COLO668 (cell line): ENCODE measurements at regions not wholly inside any gene's neighbourhood (a gene's known extent, or its start where the extent isn't known, plus 50 kb on each side); places are given as distances from the start of the nearest gene placed in this dataset.
"Not testable (repeated sequence)": the region's sequence is repeated elsewhere in the genome, so short reads cannot be mapped to it uniquely, and the experiment has no call there.

ENCODE experiments used
- DNase-seq: peaks from one replicate; lab custom pipeline; 2025; ENCODE audit not compliant: unreplicated experiment; lab: John Stamatoyannopoulos, UW

DNA sequence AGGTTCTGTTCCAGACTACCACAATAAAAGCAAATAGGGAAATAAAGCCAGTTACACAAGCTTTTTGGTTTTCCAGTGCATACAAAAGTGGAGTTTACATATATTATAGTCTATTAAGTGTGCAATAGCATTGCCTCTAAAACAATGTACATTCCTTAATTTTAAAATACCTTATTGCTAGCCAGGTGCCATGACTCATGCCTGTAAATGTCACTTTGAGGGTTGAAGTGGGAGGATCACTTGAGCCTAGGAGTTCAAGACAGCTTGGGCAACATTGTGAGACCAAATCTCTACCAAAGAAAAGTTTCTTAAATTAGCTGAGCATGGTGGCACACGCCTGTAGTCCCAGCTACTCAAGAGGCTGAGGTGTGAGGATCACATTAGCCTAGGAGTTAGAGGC is 52.9 kb upstream of the IMP4 start:
- no peak for DNase-seq

DNA sequence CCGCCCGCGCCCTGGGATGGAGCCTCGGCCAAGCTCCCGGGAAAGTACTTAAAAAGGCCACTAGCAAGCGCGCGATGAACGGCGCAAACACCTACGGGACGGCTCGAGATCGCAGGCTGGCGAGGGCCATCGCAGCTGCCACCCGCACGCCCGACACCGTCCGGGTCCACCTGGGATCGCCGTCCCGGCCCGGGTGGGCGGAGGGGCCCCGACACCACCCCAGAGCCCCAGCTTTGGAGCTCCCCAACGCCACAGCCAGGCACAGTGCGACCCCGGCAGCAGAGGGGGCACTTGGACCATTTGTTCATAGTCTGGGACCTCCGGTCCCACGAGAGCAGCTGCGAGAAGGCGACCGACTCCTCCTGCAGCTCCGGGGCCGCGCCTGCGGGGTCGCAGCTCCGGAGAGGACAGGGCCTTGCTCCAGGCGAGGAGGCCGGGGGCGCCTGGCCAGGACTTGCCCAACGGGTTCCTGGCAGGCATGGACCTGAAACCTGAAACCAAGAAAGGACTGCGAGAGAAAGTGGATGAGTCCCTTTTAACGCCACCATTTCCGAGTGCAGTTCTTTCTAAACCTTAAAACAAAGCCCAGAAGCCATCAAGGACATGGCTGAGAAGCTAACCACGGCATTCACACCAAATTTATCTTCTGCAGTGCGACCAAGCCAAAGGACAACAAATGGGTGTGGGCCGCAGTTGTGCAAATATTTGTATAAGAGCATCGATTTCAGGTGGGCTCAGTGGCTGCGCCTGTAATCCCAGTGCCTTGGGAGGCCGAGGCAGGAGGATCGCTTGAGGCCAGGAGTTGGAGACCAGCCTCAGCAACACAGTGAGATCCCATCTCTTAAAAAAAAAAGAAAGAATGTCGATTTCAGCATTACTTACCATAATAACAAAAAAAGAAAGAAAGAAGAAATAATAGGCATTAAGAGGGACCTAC is 54.0 kb upstream of the IMP4 start:
- DNase-seq: peak; percentile 15

- DNase-seq: no peak
Observed at GRCh38 chr2:130287656-130288026, 55.1 kb upstream of the IMP4 start.

GRCh38 chr2:130286983-130287655 is 55.6 kb upstream of the IMP4 start:
- no peak for DNase-seq

GRCh38 chr2:130283341-130283869 is 59.3 kb upstream of the IMP4 start:
- DNase-seq: not testable (repeated sequence)

DNA sequence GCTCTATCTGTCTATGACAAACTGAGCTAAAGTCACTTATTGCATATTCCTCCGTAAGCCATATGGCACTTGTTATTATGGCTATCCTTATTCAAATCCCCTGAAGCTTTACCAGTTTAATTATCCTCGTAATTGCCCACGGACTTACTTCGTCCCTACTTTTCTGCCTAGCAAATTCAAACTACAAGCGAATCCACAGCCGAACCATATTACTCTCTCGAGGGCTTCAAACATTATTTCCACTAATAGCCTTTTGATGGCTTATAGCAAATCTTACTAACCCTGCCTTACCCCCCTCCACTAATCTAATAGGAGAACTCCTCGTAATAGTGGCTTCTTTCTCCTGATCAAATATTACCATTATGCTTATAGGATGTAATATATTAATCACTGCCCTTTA is 63.1 kb upstream of the IMP4 start:
- not testable (repeated sequence) for DNase-seq

DNA sequence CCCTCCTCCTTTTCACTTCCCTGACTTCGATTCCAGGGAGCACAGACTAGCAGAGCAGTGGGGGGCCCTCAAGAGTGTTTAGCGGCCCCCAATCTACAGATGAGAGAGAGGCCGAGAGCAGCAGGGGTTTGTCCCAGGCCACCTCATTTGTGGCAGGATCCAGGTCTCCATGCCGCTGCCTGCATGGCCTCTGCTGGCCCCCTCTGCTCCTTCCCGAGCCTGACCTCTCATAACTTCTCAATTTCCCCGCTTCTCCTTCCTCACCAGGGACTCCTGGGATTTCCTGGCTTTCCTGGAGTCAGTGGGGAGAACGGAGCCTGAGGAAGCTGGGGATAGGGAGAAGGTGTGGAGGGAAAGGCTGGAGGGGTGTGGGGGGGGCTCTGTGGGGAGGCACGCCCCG is 70.1 kb upstream of the TUBA3E start:
- DNase-seq: not testable (repeated sequence)

- not testable (repeated sequence) for DNase-seq
Observed at GRCh38 chr2:130267572-130267971, 69.3 kb upstream of the TUBA3E start.

DNA sequence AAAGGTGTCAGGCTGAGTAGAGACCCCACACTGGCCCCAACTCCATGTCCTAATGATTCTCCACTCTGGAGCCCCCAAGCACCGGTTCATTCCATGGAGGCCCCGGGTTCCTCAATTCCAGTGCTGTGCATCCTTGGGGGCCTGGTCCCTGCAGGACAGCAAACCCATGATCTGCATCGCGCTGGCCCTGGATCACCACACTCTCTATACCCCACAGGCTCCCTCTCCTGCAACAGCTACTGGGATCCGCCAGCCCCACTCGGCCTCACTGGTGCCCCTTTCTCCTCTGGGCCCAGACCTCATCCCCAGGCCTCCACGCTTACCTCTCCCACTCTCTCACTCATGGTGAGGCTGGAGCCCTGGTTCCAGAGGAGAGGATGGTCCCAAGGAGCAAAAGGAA is 68.6 kb upstream of the TUBA3E start:
- not testable (repeated sequence) for DNase-seq

GRCh38 chr2:130265570-130266247 is 67.5 kb upstream of the TUBA3E start:
- not testable (repeated sequence) for DNase-seq

DNA sequence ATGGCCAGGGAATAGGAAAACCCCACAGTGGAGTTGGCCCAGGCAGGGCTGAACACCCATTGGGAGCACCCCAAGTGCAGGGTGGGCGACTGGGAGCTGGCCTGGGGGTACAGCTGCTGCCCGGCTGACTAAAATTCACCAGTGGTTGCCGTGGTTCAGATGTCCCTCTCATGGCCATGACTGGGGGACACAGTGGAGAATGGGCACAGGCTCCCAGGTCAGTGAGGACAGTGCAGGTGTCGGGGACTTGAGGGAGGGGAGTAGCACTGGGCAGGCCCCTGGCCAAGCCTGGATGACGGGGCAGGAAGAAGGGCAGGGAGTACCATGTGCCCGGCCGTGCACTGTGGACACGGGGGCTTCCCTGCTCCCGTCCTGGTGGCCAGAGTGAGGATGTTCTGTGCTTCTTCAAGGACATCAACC is 66.7 kb upstream of the TUBA3E start:
- DNase-seq: not testable (repeated sequence)

DNA sequence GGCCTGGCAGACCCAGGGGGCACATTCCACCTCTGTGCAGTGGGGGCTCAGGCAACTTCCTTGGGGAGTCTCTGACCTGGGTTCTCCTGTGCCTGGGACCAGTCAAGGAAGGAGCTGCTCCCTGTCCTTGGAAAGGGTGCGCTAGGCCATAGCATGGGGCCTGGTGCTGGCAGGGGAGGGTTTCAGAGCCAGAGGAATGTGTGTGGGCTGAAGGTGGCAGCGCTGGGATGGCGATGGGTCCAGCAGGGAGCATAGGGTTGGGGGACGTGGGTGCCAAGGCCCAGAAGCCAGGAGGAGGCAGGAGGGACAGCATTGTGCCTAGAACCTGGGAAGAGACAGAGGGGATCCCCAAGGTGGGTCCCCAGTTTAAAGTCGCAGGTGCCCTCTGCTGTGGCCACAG is 66.3 kb upstream of the TUBA3E start:
- DNase-seq: no peak

GRCh38 chr2:130264046-130264445 is 65.8 kb upstream of the TUBA3E start:
- DNase-seq: no peak

- DNase-seq: no peak
Observed at GRCh38 chr2:130263606-130264005, 65.4 kb upstream of the TUBA3E start.

DNA sequence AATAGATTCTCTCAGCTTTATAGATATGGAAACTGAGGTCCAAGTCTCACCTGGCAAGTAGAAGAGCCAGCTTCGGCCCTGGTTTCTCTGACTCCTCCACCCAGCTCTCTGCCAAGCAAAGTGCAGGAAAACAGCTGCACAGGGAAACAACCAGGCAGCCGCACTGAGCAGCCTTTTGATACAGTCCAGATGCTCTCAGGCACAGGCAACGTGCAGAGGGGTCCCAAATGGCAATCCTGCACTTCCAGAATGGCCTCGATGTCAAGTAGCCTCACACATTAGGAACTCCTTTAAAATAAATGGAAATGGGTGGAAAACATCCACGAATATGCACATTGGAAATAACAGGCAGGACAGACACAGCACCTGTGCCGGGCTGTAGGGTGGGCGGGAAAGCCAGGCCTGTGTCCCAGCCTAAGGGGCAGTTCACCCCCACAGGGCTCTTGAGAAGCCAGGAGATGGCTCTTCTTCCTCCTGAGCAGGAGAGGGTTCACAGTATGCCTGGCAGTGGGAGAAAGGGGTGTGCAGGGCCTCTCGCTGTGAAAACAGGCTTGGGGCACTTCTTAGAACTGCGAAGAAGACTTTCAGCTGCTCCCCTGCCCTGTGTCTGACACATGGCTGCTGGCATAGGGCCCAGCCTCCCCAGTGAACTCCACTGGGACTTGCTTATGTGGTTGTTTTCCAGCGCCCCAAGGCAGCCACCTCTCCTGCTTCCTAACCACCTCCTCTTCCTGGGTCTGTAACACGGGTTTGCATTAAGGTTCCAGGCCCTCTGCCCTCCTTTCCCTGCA is 63.9 kb upstream of the TUBA3E start:
- no peak for DNase-seq

- no peak for DNase-seq
Observed at GRCh38 chr2:130261099-130261498, 62.9 kb upstream of the TUBA3E start.

DNA sequence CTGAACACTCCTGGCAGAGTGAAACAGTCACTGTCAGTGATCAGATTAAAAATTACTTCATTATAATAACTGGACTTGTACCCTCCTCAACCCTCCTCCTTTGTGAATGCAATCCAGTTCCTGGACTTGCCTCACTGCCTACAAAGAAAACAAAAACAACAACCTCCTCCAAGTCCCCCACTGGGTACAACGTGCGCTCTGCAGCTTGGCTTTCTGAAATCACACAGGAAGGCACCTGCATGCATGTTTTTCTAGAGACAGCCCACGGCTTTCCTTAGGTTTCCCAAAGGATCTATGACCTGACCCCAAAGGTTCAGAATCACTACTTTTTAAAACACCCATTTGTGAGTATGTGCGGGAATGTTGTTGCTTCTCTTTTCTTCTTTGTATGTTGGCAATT is 61.4 kb upstream of the TUBA3E start:
- DNase-seq: no peak

GRCh38 chr2:130258356-130258755 is 60.1 kb upstream of the TUBA3E start:
- no peak for DNase-seq

GRCh38 chr2:130252880-130253645 is 54.8 kb upstream of the TUBA3E start:
- peak; percentile 33 for DNase-seq
